Heart right ventricle (tissue), 16 donors: ENCODE measurements at regions not wholly inside any gene's neighbourhood (a gene's known extent, or its start where the extent isn't known, plus 50 kb on each side); places are given as distances from the start of the nearest gene placed in this dataset.
"Not testable (repeated sequence)": the region's sequence is repeated elsewhere in the genome, so short reads cannot be mapped to it uniquely, and the experiment has no call there.

Source experiments
- ATAC-seq, 8 donors: fragments of 200-7000 bp; cut with Tn5 transposase; one replicate each; pipeline ENCODE4 v1.9.1; 2020; ENCODE audit warnings: mild to moderate bottlenecking in 8 of 8, moderate library complexity in 8 of 8, moderate number of reproducible peaks in 1 of 8
- DNase-seq, 2 donors: peaks; one replicate each; pipeline ENCODE4 v3.0.0-alpha.2; 2020
- H3K27ac ChIP-seq, 10 donors: fragments of 200-600 bp; sonication (generic) in 2 of 10; one replicate each; pipeline versions ENCODE4 v1.5.0 to v1.8.0; 2020 to 2022; ENCODE audit warnings: mild to moderate bottlenecking in 3 of 10
- H3K27me3 ChIP-seq, 7 donors: fragments of 200-600 bp; one replicate each; pipeline ENCODE4 v1.8.0; 2021 to 2022; ENCODE audit warnings: mild to moderate bottlenecking in 2 of 7
- H3K36me3 ChIP-seq, 9 donors: fragments of 200-600 bp; sonication (generic) in 1 of 9; one replicate each; pipeline versions ENCODE4 v1.5.0 to v1.8.0; 2020 to 2022; ENCODE audit warnings: mild to moderate bottlenecking in 2 of 9
- H3K4me1 ChIP-seq, 9 donors: fragments of 200-600 bp; sonication (generic) in 1 of 9; one replicate each; pipeline versions ENCODE4 v1.5.0 to v1.8.0; 2020 to 2022; ENCODE audit warnings: mild to moderate bottlenecking in 4 of 9
- H3K4me3 ChIP-seq, 10 donors: fragments of 200-600 bp; sonication (generic) in 2 of 10; one replicate each; pipeline versions ENCODE4 v1.5.0 to v1.8.0; 2020 to 2022; ENCODE audit warnings: mild to moderate bottlenecking in 7 of 10, moderate library complexity in 2 of 10
- H3K9me3 ChIP-seq, 11 donors: fragments of 200-600 bp in 10 of 11; sonication (generic) in 2 of 11; one replicate each; pipeline versions ENCODE4 v1.5.0 to v1.8.0; 2013 to 2022; ENCODE audit warnings: mild to moderate bottlenecking in 2 of 11, control low read depth in 1 of 11, moderate library complexity in 1 of 11
- CTCF ChIP-seq, 9 donors: fragments of 200-600 bp; sonication (generic) in 2 of 9; IDR thresholded peaks; one replicate each; pipeline versions ENCODE4 v1.5.0 to v1.8.0; 2021 to 2022; ENCODE audit warnings: antibody characterized with exemption in 9 of 9, mild to moderate bottlenecking in 5 of 9, moderate library complexity in 1 of 9
- WGBS, 2 donors: extraction: QIAGEN DNeasy Blood & Tissue Kit; methylation state at CpG; one replicate each; pipeline ENCODE4 v1.1.7; 2013; ENCODE audit warnings: inconsistent platforms in 1 of 2; 5-methylcytosine and 5-hydroxymethylcytosine counted together
- intact Hi-C, 10 donors: fragments of 100-400 bp; cut with DNase I; formaldehyde crosslinking; loops; one replicate each; pipeline versions ENCODE4 v1.11.1 to v1.14.2; 2022
- donor health status: Arrhythmogenic right ventricular cardiomyopathy.
- donor health status: ischemic (EF 13 %, LVEDD 7.1; RV severe dilation, severe dysfunction).
- donor health status: healthy with polysubstance abuse.
- donor health status: DM: no; HTN: yes; CAD: no.
- donor health status: DM: no; HTN: no; CAD: no.
- donor health status: ischemic (EF 25% LVEDD 6.9; RV normal size, moderate dysfunction).
- donor health status: ischemic (EF 25% LVEDD 5.7; RV mildly dilated, moderate dysfunction).
- donor health status: healthy.
- donor health status: DM: yes; HTN: yes; CAD: no.
- donor health status: Ischemic cardiomyopathy.
- donor health status: ischemic (EF 35%, LVEDD 5.7; RV mildly dilated, moderate dysfunction).
- donor health status: nonischemic (EF 11% LVEDD 7.7; RV severe dilation, severe dysfunction).
- donor health status: DM: yes; HTN: yes; CAD: no.
- donor health status: PGD.
- donor health status: ischemic (EF 29% LVEDD 5.4; RV normal size, mild dysfunction).
- donor health status: nonischemic (EF 23%, LVEDD 6.1; RV moderate dilation, normal function).

GRCh38 chr6:102154176-102154575, 760.7 kb downstream of the GRIK2 start:
- no peak for ATAC-seq
- H3K27ac ChIP-seq: no peak overlapping the region
- no peak for DNase-seq

DNA sequence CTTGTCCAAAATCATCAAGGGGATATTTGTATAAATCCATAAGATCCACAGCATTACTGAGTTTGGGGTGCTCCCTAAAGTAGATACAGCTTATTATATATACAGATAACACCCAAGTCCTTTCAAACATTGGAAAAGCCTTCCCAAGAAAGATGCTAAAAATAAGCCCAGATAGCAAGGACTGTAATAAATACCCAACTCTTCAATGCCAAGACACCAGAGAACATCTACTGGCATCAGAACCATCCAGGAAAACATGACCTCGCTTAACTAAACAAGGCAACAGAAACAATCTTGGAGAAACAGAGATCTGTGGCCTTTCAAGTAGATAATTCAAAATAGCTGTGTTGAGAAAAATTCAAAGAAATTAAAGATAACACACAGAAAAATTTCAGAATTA, 761.4 kb downstream of the GRIK2 start:
- intact Hi-C loops: no loop called here
- 79 to 83% methylated on average over 1 of the region's 1 CpG for WGBS, 2 donors
- Histone ChIP-seq H3K27ac (no peak overlapping the region), H3K4me1 (no peaks in the 10 kb centered on the region), H3K36me3 (no peaks in the 10 kb centered on the region), H3K27me3 (no peaks in the 10 kb centered on the region), H3K9me3 (peaks cover 0 to 17% (median 0%) of the 10 kb centered on the region in 11 donors), H3K4me3 (no peak overlapping the region)
- DNase-seq (no peak), ATAC-seq (no peak)
- TF ChIP-seq CTCF (IDR thresholded peaks at IDR 0.05): no peak

More at GRCh38 chr6:102154176-102154575, 760.7 kb downstream of the GRIK2 start:
- Histone ChIP-seq H3K4me3 (no peak overlapping the region), H3K4me1 (no peaks in the 10 kb centered on the region), H3K27me3 (no peaks in the 10 kb centered on the region), H3K36me3 (no peaks in the 10 kb centered on the region), H3K9me3 (peaks cover 0 to 17% (median 0%) of the 10 kb centered on the region in 11 donors)
- no peak for TF ChIP-seq CTCF (IDR thresholded peaks at IDR 0.05)
- intact Hi-C loops: no loop called here
- WGBS, 2 donors: 69 to 78% methylated on average over 2 of the region's 2 CpGs

GRCh38 chr6:102169802-102170201, 776.3 kb downstream of the GRIK2 start:
- DNase-seq, H3K4me1 ChIP-seq, ATAC-seq, H3K27ac ChIP-seq, H3K36me3 ChIP-seq, intact Hi-C loops, H3K27me3 ChIP-seq, H3K4me3 ChIP-seq: not testable (repeated sequence)
- WGBS, 2 donors: 81 to 84% methylated on average over 16 to 18 of the region's 18 CpGs
- H3K9me3 ChIP-seq: peaks cover 0 to 45% (median 6%) of the 10 kb centered on the region in 11 donors

DNA sequence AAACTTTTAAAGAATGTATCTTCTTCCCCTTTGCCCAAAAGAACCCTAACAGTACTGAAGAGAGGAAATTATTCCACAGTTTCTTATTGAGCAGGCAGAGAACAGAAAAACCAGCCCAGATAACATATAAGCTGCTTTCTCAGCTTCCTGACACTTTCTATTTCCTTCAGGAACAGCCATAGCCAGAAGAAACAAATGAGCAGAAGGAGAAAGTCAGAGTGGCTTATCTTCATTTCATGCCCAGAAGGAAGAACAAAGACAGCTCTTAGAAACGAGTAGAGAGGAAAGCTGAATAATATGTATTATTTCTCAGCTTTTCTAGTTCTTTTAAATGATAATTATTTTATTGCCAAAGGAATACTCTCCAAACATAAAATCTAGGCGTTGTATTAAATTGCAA, 793.7 kb downstream of the GRIK2 start:
- H3K36me3 ChIP-seq: no peaks in the 10 kb centered on the region
- H3K9me3 ChIP-seq: peaks cover 0 to 11% (median 0%) of the 10 kb centered on the region in 11 donors
- H3K27me3 ChIP-seq: no peaks in the 10 kb centered on the region
- DNase-seq (no peak), ATAC-seq (no peak)
- WGBS, 2 donors: 38 to 46% methylated on average over 2 of the region's 2 CpGs
- intact Hi-C loops: no loop called here
- H3K4me3 ChIP-seq: no peak overlapping the region
- no peaks in the 10 kb centered on the region for H3K4me1 ChIP-seq
- no peak for TF ChIP-seq CTCF (IDR thresholded peaks at IDR 0.05)
- H3K27ac ChIP-seq: no peak overlapping the region

- Histone ChIP-seq H3K4me3 (no peak overlapping the region), H3K36me3 (no peaks in the 10 kb centered on the region), H3K27me3 (no peaks in the 10 kb centered on the region), H3K9me3 (peaks cover 0 to 70% (median 27%) of the 10 kb centered on the region in 11 donors), H3K4me1 (no peaks in the 10 kb centered on the region), H3K27ac (no peak overlapping the region)
- DNase-seq (no peak), ATAC-seq (no peak)
- no peak for TF ChIP-seq CTCF (IDR thresholded peaks at IDR 0.05)
- 60 to 68% methylated on average over 1 of the region's 1 CpG for WGBS, 2 donors
- intact Hi-C loops: no loop called here
Measured at GRCh38 chr6:102195311-102195710, 801.8 kb downstream of the GRIK2 start.
